Vagina (tissue), 2 donors: ENCODE measurements at regions not wholly inside any gene's neighbourhood (a gene's known extent, or its start where the extent isn't known, plus 50 kb on each side); places are given as distances from the start of the nearest gene placed in this dataset.
"Not testable (repeated sequence)": the region's sequence is repeated elsewhere in the genome, so short reads cannot be mapped to it uniquely, and the experiment has no call there.

Source experiments
- DNase-seq, 2 donors: peaks; one replicate each; pipeline ENCODE4 v3.0.0-alpha.2; 2017; ENCODE audit errors: extremely low spot score in 2 of 2
- H3K27ac ChIP-seq: fragments of 200-600 bp; sonication (generic); one replicate; pipeline ENCODE4 v1.5.1; 2019
- H3K27me3 ChIP-seq: fragments of 200-600 bp; sonication (generic); one replicate; pipeline ENCODE4 v1.5.1; 2019
- H3K36me3 ChIP-seq, 2 donors: fragments of 200-600 bp; sonication (generic); one replicate each; pipeline ENCODE4 v1.5.1; 2017 to 2019
- H3K4me1 ChIP-seq: fragments of 200-600 bp; sonication (generic); one replicate; pipeline ENCODE4 v1.5.1; 2019
- H3K4me3 ChIP-seq, 2 donors: fragments of 200-600 bp; sonication (generic); 1 replicate in 1 of 2; 2 replicates in 1 of 2; pipeline ENCODE4 v1.5.1; 2016 to 2019
- H3K9me3 ChIP-seq: fragments of 200-600 bp; sonication (generic); one replicate; pipeline ENCODE4 v1.5.1; 2019
- POLR2A ChIP-seq, 2 donors: fragments of 450-650 bp; IDR thresholded peaks; one replicate each; pipeline ENCODE4 v1.6.1; 2017; ENCODE audit warnings: antibody characterized with exemption in 2 of 2, mild to moderate bottlenecking in 2 of 2, moderate library complexity in 2 of 2
- POLR2AphosphoS5 ChIP-seq, 2 donors: sonication (generic); formaldehyde crosslinking; IDR thresholded peaks; one replicate each; pipeline ENCODE4 v1.9.0; 2017; ENCODE audit warnings: antibody characterized with exemption in 2 of 2, mild to moderate bottlenecking in 2 of 2, low read depth in 1 of 2; ENCODE audit not compliant: insufficient read depth in 1 of 2
- intact Hi-C: fragments of 100-400 bp; cut with DNase I; formaldehyde crosslinking; loops from one replicate; pipeline ENCODE4 v1.15.1; 2023
- TF ChIP-seq, protein P1 (sequence below), 3 experiments: fragments of 450-650 bp in 2 of 3; fragments of 200-600 bp in 1 of 3; sonication (generic) in 1 of 3; IDR thresholded peaks; one replicate each; pipeline ENCODE4 v1.5.1; 2017 to 2019; ENCODE audit warnings: antibody characterized with exemption in 3 of 3, mild to moderate bottlenecking in 2 of 3, moderate library complexity in 2 of 3

DNA sequence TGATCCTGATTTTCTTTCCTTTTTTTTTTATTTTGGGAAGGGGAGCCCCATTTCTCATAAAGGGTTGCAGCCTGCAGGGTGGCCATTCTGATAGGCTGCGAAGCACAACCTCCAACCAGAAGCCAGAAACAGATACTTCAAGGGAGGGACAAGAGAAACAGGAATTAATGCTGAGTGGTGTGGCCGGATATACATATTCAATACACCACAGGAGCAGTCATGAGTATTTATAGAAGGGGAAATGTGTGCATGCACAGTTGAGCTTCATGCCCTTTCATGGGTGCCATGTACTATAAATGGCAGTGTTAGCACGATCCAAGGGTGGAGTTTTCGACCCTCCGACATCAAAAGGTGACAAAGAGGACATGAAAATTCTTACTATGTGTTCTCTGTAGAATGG lies 320.8 kb downstream of the CBLN1 start:
- no peaks in the 10 kb centered on the region for H3K36me3 ChIP-seq
- H3K27ac ChIP-seq: no peak overlapping the region
- no peaks in the 10 kb centered on the region for H3K27me3 ChIP-seq
- intact Hi-C loops: no loop called here
- H3K4me3 ChIP-seq: no peak overlapping the region
- H3K4me1 ChIP-seq: peaks cover 19% of the 10 kb centered on the region
- TF ChIP-seq POLR2A (IDR thresholded peaks at IDR 0.05) (no peak), POLR2AphosphoS5 (IDR thresholded peaks at IDR 0.05; ENCODE audit: insufficient read depth in 1 of 2, low read depth in 1 of 2) (no peak)
- TF ChIP-seq, protein P1, sequence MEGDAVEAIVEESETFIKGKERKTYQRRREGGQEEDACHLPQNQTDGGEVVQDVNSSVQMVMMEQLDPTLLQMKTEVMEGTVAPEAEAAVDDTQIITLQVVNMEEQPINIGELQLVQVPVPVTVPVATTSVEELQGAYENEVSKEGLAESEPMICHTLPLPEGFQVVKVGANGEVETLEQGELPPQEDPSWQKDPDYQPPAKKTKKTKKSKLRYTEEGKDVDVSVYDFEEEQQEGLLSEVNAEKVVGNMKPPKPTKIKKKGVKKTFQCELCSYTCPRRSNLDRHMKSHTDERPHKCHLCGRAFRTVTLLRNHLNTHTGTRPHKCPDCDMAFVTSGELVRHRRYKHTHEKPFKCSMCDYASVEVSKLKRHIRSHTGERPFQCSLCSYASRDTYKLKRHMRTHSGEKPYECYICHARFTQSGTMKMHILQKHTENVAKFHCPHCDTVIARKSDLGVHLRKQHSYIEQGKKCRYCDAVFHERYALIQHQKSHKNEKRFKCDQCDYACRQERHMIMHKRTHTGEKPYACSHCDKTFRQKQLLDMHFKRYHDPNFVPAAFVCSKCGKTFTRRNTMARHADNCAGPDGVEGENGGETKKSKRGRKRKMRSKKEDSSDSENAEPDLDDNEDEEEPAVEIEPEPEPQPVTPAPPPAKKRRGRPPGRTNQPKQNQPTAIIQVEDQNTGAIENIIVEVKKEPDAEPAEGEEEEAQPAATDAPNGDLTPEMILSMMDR (IDR thresholded peaks at IDR 0.05): no peak
- DNase-seq: no peak
- no peaks in the 10 kb centered on the region for H3K9me3 ChIP-seq

DNA sequence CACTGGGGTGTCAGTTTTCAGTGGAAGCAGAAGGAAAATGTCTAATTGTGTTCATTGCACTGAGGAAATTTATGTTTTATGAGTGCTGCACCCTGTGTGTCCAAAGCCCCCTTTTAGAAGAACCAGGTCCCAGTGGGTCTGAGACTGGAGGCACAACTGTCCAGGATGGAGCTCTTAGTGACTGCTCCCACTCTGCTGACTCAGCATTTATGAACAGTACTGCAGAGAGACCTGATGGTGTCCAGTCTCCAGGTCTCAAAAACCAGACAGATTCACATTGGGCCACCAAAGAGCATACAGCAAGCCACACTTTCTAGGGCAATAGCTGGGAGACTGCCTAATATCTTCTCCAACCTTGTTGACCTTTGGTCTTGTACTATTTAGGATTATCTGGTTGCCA lies 321.9 kb downstream of the CBLN1 start:
- TF ChIP-seq POLR2A (IDR thresholded peaks at IDR 0.05): no peak
- TF ChIP-seq POLR2AphosphoS5 (IDR thresholded peaks at IDR 0.05; ENCODE audit: insufficient read depth in 1 of 2, low read depth in 1 of 2): no peak
- TF ChIP-seq, protein P1 (IDR thresholded peaks at IDR 0.05): no peak
- Histone ChIP-seq H3K36me3 (no peaks in the 10 kb centered on the region), H3K4me3 (no peak overlapping the region), H3K27ac (no peak overlapping the region), H3K9me3 (no peaks in the 10 kb centered on the region), H3K4me1 (peaks cover 8% of the 10 kb centered on the region), H3K27me3 (no peaks in the 10 kb centered on the region)
- no peak for DNase-seq
- intact Hi-C loops: no loop called here

DNA sequence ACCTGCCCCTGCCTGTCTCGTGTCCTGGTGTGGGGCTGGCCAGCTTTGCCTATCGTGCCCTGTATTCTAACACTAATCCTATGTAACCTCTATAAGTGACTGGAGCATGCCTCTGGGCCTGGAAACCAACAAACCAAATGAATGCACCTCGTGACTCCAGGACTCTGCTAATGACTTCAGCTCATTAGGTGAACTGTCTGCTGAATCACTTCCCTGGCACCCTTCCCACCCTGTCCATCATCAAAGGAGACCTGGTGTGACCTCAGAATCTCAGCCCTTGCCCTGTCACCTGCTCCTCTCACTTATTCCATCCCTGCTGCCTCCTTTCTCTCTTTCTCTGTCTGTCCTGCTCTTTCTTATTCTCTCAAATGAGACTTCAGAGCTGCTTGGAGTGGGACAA lies 322.4 kb downstream of the CBLN1 start:
- no peak for DNase-seq
- Histone ChIP-seq H3K36me3 (no peaks in the 10 kb centered on the region), H3K4me1 (peaks cover 2% of the 10 kb centered on the region), H3K27ac (no peak overlapping the region), H3K9me3 (no peaks in the 10 kb centered on the region), H3K27me3 (no peaks in the 10 kb centered on the region), H3K4me3 (no peak overlapping the region)
- intact Hi-C loops: no loop called here
- no peak for TF ChIP-seq POLR2AphosphoS5 (IDR thresholded peaks at IDR 0.05; ENCODE audit: insufficient read depth in 1 of 2, low read depth in 1 of 2)
- TF ChIP-seq, protein P1 (IDR thresholded peaks at IDR 0.05): no peak
- no peak for TF ChIP-seq POLR2A (IDR thresholded peaks at IDR 0.05)

DNA sequence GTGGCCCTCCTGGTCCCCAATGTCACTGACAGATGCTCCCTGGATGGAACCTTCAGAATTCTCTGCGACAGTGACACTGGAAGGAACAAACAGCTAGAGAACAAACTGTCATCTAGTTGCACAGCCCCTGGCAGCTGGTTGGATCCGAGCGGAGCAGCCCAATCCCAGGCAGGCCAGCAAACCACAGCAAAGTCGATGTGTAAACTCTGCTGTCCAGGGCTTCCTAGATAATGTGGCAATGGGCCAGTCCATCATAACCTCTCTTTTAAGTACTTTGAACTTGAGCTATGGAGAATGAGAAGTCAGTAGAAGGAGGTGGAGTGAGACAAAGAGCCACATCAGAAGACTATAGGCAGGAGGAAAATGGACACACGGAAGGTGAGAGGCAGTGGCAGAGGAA lies 323.0 kb downstream of the CBLN1 start:
- Histone ChIP-seq H3K4me3 (no peak overlapping the region), H3K9me3 (no peaks in the 10 kb centered on the region), H3K27ac (no peak overlapping the region), H3K4me1 (no peaks in the 10 kb centered on the region), H3K27me3 (no peaks in the 10 kb centered on the region), H3K36me3 (no peaks in the 10 kb centered on the region)
- intact Hi-C loops: no loop called here
- TF ChIP-seq POLR2A (IDR thresholded peaks at IDR 0.05): no peak
- no peak for DNase-seq

DNA sequence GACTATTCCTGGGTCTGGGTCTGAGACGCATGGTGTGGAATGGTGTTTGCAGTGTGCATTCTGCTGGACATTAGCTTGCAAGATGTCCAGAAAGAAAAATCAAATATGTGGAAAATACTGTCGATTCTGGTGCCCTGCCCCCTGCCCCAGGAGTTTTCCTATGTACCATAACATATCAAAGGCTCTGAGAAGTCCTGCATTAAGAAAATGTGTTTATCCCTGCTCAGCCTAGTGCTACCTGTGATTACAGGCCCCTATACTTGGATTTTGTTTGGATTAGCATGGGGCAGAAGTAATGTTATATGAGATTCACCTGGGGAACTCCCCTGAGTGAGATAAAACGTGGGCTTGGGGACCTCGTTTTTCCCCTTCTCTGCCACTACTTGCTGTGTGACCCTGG lies 325.0 kb downstream of the CBLN1 start:
- Histone ChIP-seq H3K4me1 (no peaks in the 10 kb centered on the region), H3K4me3 (no peak overlapping the region), H3K27ac (no peak overlapping the region), H3K36me3 (no peaks in the 10 kb centered on the region), H3K9me3 (no peaks in the 10 kb centered on the region), H3K27me3 (no peaks in the 10 kb centered on the region)
- no peak for DNase-seq
- intact Hi-C loops: no loop called here
- no peak for TF ChIP-seq POLR2AphosphoS5 (IDR thresholded peaks at IDR 0.05; ENCODE audit: insufficient read depth in 1 of 2, low read depth in 1 of 2)
- TF ChIP-seq POLR2A (IDR thresholded peaks at IDR 0.05): no peak
- TF ChIP-seq, protein P1 (IDR thresholded peaks at IDR 0.05): no peak

DNA sequence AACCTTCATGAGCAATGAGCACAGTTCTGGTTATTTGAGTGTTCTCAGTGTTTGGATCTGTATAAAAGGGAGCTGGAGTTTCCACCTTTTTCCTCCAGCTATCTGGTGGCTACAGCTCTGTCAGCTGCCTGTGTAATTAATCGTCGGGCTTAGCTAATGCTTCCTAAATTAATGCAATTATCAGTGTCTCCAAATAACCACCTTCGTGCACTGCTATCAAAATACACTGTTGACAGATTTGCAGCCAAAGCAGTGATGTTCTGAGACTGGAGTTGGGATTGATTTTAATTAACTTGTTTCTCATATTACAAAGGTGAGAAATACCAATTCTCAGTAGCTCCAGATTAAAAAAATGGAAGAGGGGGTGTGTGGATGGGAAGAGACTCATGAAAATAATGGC lies 325.8 kb downstream of the CBLN1 start:
- Histone ChIP-seq H3K4me1 (no peaks in the 10 kb centered on the region), H3K27ac (no peak overlapping the region), H3K27me3 (no peaks in the 10 kb centered on the region), H3K4me3 (no peak overlapping the region), H3K9me3 (no peaks in the 10 kb centered on the region), H3K36me3 (no peaks in the 10 kb centered on the region)
- intact Hi-C loops: no loop called here
- TF ChIP-seq, protein P1 (IDR thresholded peaks at IDR 0.05): no peak
- TF ChIP-seq POLR2AphosphoS5 (IDR thresholded peaks at IDR 0.05; ENCODE audit: insufficient read depth in 1 of 2, low read depth in 1 of 2): no peak
- TF ChIP-seq POLR2A (IDR thresholded peaks at IDR 0.05): no peak
- no peak for DNase-seq

DNA sequence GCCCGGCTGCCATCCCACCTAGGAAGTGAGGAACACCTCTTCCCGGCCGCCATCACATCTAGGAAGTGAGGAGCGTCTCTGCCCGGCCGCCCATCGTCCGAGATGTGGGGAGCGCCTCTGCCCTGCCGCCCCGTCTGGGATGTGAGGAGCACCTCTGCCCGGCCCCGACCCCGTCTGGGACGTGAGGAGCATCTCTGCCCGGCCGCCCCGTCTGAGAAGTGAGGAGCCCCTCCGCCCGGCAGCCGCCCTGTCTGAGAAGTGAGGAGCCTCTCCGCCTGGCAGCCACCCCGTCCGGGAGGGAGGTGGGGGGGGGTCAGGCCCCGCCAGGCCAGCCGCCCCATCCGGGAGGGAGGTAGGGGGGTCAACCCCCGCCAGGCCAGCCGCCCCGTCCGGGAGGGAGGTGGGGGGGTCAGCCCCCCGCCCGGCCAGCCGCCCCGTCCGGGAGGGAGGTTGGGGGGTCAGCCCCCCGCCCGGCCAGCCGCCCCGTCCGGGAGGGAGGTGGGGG lies 330.0 kb downstream of the CBLN1 start:
- H3K9me3 ChIP-seq, H3K4me1 ChIP-seq, H3K4me3 ChIP-seq, DNase-seq, H3K27ac ChIP-seq, H3K27me3 ChIP-seq, intact Hi-C loops, H3K36me3 ChIP-seq: not testable (repeated sequence)
